Endodermal cell (in vitro differentiated cells): ENCODE measurements at regions not wholly inside any gene's neighbourhood (a gene's known extent, or its start where the extent isn't known, plus 50 kb on each side); places are given as distances from the start of the nearest gene placed in this dataset.
A peak's percentile ranks its signal among the peaks of the same experiment; 100 is the strongest.

Source experiments
- DNase-seq: peaks from one replicate; pipeline ENCODE4 v3.0.0-alpha.2; 2017
- H3K27ac ChIP-seq: 2 replicates; pipeline ENCODE4 v1.5.1; 2013; ENCODE audit warnings: mild to moderate bottlenecking, low read depth, low read length, moderate library complexity
- H3K27me3 ChIP-seq: 2 replicates; pipeline ENCODE4 v1.6.1; 2013; ENCODE audit warnings: mild to moderate bottlenecking, low read length, moderate library complexity; ENCODE audit not compliant: insufficient read depth, control insufficient read depth, poor library complexity, severe bottlenecking
- H3K36me3 ChIP-seq: 2 replicates; pipeline ENCODE4 v1.7.0; 2013; ENCODE audit warnings: mild to moderate bottlenecking, low read length, moderate library complexity; ENCODE audit not compliant: control insufficient read depth, insufficient read depth
- H3K4me1 ChIP-seq: one replicate; pipeline ENCODE4 v1.7.0; 2013; ENCODE audit warnings: low read length; ENCODE audit not compliant: control insufficient read depth, insufficient read depth
- H3K4me3 ChIP-seq: 2 replicates; pipeline ENCODE4 v1.5.1; 2013; ENCODE audit warnings: mild to moderate bottlenecking, low read length, moderate library complexity
- H3K9ac ChIP-seq: 2 replicates; pipeline ENCODE4 v1.6.1; 2013; ENCODE audit warnings: mild to moderate bottlenecking, low read length, moderate library complexity; ENCODE audit not compliant: poor library complexity, severe bottlenecking; ENCODE audit errors: extremely low read depth
- H3K9me3 ChIP-seq: 2 replicates; pipeline ENCODE4 v1.6.1; 2013; ENCODE audit warnings: mild to moderate bottlenecking, low read length, moderate library complexity; ENCODE audit not compliant: control insufficient read depth
- H3K27ac Mint-ChIP-seq: 2 replicates; pipeline ENCODE4 v1.8.0; 2020; ENCODE audit warnings: mixed read lengths
- H3K27me3 Mint-ChIP-seq: 2 replicates; pipeline ENCODE4 v1.8.0; 2021; ENCODE audit warnings: mild to moderate bottlenecking, mixed read lengths; ENCODE audit not compliant: insufficient read depth
- H3K36me3 Mint-ChIP-seq: 2 replicates; pipeline ENCODE4 v1.8.0; 2020; ENCODE audit warnings: low read depth, mixed read lengths
- H3K4me1 Mint-ChIP-seq: 2 replicates; pipeline ENCODE4 v1.8.0; 2020; ENCODE audit warnings: mixed read lengths
- H3K4me3 Mint-ChIP-seq: 2 replicates; pipeline ENCODE4 v1.8.0; 2020; ENCODE audit warnings: mild to moderate bottlenecking, moderate library complexity, mixed read lengths
- H3K9me3 Mint-ChIP-seq: 2 replicates; pipeline ENCODE4 v1.8.0; 2020; ENCODE audit warnings: mild to moderate bottlenecking, mixed read lengths
- WGBS, 2 experiments: methylation state at CpG; one replicate each; pipeline versions ENCODE4 v1.1.5 to v1.1.7; 2013; ENCODE audit warnings: missing lambda C conversion rate in 2 of 2, mixed read lengths in 1 of 2; ENCODE audit not compliant: insufficient coverage in 1 of 2, insufficient read length in 1 of 2; 5-methylcytosine and 5-hydroxymethylcytosine counted together
- TF ChIP-seq, protein P1 (sequence below): fragments of 200-600 bp; sonication (generic); conservative IDR thresholded peaks from 2 replicates; pipeline ENCODE4 v1.5.0; 2021; ENCODE audit warnings: antibody characterized with exemption, mild to moderate bottlenecking

DNA sequence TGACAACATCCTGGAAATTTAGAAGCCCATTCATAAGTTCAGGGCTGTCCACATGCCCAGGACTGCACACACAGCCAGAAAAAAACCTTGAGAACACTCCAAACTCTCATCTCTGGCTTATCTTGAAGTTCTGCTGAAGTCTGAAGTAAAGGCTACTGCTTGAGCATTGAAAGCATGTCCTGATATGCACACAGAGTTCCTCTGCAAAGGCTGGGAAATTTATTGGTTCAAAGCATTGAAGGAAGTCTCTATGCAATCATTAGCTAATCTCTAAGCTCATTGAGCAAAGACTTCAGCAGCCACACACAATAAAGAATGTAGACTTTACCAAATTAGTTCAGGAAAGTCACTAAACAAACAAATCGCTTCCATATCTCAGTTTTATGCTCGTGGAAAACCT, 162.0 kb upstream of the STT3B start:
- Histone ChIP-seq H3K4me3 (peak overlapping the region; percentile 58), H3K36me3 (no peaks in the 10 kb centered on the region), H3K9ac (no peak overlapping the region), H3K4me1 (peaks cover 7% of the 10 kb centered on the region), H3K27ac (no peak overlapping the region), H3K9me3 (peaks cover 17% of the 10 kb centered on the region), H3K27me3 (no peaks in the 10 kb centered on the region)
- WGBS, 2 experiments, result 89 to 94% methylated on average over 2 of the region's 2 CpGs
- Mint-ChIP-seq H3K4me1 (peaks cover 2% of the 10 kb centered on the region), H3K4me3 (no peak overlapping the region), H3K9me3 (peaks cover 7% of the 10 kb centered on the region), H3K36me3 (no peaks in the 10 kb centered on the region), H3K27ac (no peak overlapping the region), H3K27me3 (no peaks in the 10 kb centered on the region)
- TF ChIP-seq, protein P1, sequence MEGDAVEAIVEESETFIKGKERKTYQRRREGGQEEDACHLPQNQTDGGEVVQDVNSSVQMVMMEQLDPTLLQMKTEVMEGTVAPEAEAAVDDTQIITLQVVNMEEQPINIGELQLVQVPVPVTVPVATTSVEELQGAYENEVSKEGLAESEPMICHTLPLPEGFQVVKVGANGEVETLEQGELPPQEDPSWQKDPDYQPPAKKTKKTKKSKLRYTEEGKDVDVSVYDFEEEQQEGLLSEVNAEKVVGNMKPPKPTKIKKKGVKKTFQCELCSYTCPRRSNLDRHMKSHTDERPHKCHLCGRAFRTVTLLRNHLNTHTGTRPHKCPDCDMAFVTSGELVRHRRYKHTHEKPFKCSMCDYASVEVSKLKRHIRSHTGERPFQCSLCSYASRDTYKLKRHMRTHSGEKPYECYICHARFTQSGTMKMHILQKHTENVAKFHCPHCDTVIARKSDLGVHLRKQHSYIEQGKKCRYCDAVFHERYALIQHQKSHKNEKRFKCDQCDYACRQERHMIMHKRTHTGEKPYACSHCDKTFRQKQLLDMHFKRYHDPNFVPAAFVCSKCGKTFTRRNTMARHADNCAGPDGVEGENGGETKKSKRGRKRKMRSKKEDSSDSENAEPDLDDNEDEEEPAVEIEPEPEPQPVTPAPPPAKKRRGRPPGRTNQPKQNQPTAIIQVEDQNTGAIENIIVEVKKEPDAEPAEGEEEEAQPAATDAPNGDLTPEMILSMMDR, result no peak
- no peak for DNase-seq

DNA sequence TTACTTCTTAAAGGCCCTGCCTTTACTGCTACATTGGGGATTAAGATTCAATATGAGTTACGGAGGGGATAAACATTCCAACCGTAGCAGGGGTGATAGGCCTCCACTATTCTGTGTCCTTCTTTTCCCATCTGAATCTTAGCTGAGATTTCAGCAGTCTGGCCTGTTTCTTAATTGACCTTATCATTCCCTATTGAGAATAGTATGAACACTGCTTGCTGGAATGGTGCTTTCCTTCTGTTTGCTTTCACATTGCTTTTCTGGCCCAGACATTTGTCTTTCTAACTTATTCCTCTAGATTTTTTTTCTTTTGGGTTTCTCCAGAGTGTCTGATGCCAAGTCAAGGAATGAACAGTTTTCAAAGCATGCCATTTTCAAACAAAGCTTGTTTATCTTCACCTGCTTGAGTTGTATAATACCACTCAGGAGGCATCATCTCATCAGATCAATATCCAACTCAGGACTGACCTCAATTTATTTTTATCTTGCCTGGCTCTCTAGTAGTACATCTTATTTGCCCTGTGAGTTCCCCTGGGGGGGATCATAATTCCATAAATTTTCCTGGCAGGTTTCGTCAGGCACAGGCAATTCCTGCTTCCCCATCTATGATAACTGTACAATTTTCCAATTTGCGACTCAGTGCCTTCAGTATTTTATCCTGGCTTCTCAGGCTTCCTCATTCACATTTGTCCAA, 161.1 kb upstream of the STT3B start:
- no peaks in the 10 kb centered on the region for H3K27me3 Mint-ChIP-seq
- TF ChIP-seq, protein P1, result no peak
- peaks cover 7% of the 10 kb centered on the region for H3K9me3 Mint-ChIP-seq
- H3K27ac ChIP-seq, result no peak overlapping the region
- no peak overlapping the region for H3K4me3 ChIP-seq
- H3K27ac Mint-ChIP-seq, result no peak overlapping the region
- DNase-seq, result no peak
- 94% methylated on average over 4 of the region's 4 CpGs for WGBS, 2 experiments
- H3K27me3 ChIP-seq, result no peaks in the 10 kb centered on the region
- no peaks in the 10 kb centered on the region for H3K36me3 ChIP-seq
- no peaks in the 10 kb centered on the region for H3K36me3 Mint-ChIP-seq
- H3K9me3 ChIP-seq, result peaks cover 17% of the 10 kb centered on the region
- H3K9ac ChIP-seq, result no peak overlapping the region
- peaks cover 11% of the 10 kb centered on the region for H3K4me1 ChIP-seq
- peaks cover 2% of the 10 kb centered on the region for H3K4me1 Mint-ChIP-seq
- no peak overlapping the region for H3K4me3 Mint-ChIP-seq

DNA sequence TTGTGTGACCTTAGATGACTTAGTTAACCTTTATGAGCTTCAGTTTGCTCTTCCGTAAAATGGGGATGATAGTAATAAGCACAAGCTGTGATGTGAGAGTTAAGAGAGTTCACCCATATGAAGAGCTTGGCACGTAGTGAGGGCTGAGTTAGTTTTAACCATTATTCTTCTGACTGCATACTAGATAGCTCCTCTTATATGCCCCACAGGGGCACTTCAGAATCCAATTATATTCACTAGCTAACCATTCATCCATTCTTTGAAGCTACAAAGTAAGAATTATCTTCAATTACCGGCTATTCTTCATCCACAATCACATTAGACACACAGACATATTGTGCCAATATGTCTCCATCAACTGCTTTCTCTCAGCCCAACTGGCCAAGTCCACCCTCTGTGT, 159.0 kb upstream of the STT3B start:
- no peak overlapping the region for H3K27ac Mint-ChIP-seq
- H3K27me3 Mint-ChIP-seq, result no peaks in the 10 kb centered on the region
- H3K4me1 ChIP-seq, result peaks cover 17% of the 10 kb centered on the region
- no peak overlapping the region for H3K27ac ChIP-seq
- no peaks in the 10 kb centered on the region for H3K36me3 Mint-ChIP-seq
- TF ChIP-seq, protein P1, result no peak
- peaks cover 7% of the 10 kb centered on the region for H3K9me3 Mint-ChIP-seq
- H3K4me3 Mint-ChIP-seq, result no peak overlapping the region
- no peaks in the 10 kb centered on the region for H3K27me3 ChIP-seq
- no peak for DNase-seq
- peaks cover 17% of the 10 kb centered on the region for H3K9me3 ChIP-seq
- 89 to 95% methylated on average over 3 of the region's 3 CpGs for WGBS, 2 experiments
- no peak overlapping the region for H3K4me3 ChIP-seq
- H3K4me1 Mint-ChIP-seq, result peaks cover 9% of the 10 kb centered on the region
- no peaks in the 10 kb centered on the region for H3K36me3 ChIP-seq
- no peak overlapping the region for H3K9ac ChIP-seq
